HEK293 (cell line): ENCODE measurements at regions not wholly inside any gene's neighbourhood (a gene's known extent, or its start where the extent isn't known, plus 50 kb on each side); places are given as distances from the start of the nearest gene placed in this dataset.
A peak's percentile ranks its signal among the peaks of the same experiment; 100 is the strongest.

Source experiments
- CTCF ChIA-PET: fragments of 350-600 bp; formaldehyde crosslinking; extraction: SDS; loops from one replicate; lab custom pipeline; 2021; ENCODE audit warnings: antibody characterized with exemption; lab: Yijun Ruan, JAX
- POLR2A ChIA-PET: fragments of 300-600 bp; formaldehyde crosslinking; extraction: SDS; loops from one replicate; lab custom pipeline; 2020; ENCODE audit warnings: antibody characterized with exemption, inconsistent platforms; lab: Yijun Ruan, JAX
- H3K27ac ChIP-seq: fragments of 200-500 bp; sonication (Bioruptor generic); 2 replicates; pipeline ENCODE4 v1.5.1; 2014; ENCODE audit warnings: low read depth, low read length, control low read depth, inconsistent platforms; ENCODE audit errors: extremely low read depth
- H3K36me3 ChIP-seq, 2 experiments: fragments of 200-500 bp in 1 of 2; sonication (Bioruptor generic) in 1 of 2; 1 replicate in 1 of 2; 2 replicates in 1 of 2; pipeline ENCODE4 v1.5.1; 2014 to 2017; ENCODE audit warnings: inconsistent platforms in 2 of 2, low read length in 2 of 2; ENCODE audit not compliant: control insufficient read depth in 2 of 2, insufficient read depth in 1 of 2
- H3K4me1 ChIP-seq: fragments of 200-500 bp; sonication (Bioruptor generic); 2 replicates; pipeline ENCODE4 v1.5.1; 2014; ENCODE audit warnings: mild to moderate bottlenecking, low read length, inconsistent platforms; ENCODE audit not compliant: control insufficient read depth, insufficient read depth
- H3K4me3 ChIP-seq: 2 replicates; pipeline ENCODE4 v1.5.1; 2011; ENCODE audit warnings: low read depth, mild to moderate bottlenecking, control low read depth, low read length, moderate library complexity
- H3K9me3 ChIP-seq: fragments of 200-500 bp; sonication (Bioruptor generic); 2 replicates; pipeline ENCODE4 v1.5.1; 2014; ENCODE audit warnings: low read depth, low read length, inconsistent platforms; ENCODE audit not compliant: control insufficient read depth, insufficient read depth
- GFI1B ChIP-seq: fragments of 450-650 bp; formaldehyde crosslinking; IDR thresholded peaks from 2 replicates; pipeline ENCODE4 v1.5.1; 2016; ENCODE audit warnings: missing biosample characterization, missing genetic modification characterization
- MEIS1 ChIP-seq: sonication (generic); formaldehyde crosslinking; IDR thresholded peaks from 2 replicates; pipeline ENCODE4 v1.8.1; 2022; ENCODE audit warnings: missing genetic modification reagents, mild to moderate bottlenecking, borderline replicate concordance
- SETDB1 ChIP-seq: IDR thresholded peaks from one replicate; pipeline ENCODE4 v1.6.1; 2017; ENCODE audit warnings: mild to moderate bottlenecking, low read length, moderate library complexity, mixed read lengths; ENCODE audit not compliant: insufficient read length
- ZBTB26 ChIP-seq: fragments of 450-650 bp; formaldehyde crosslinking; optimal IDR thresholded peaks from 2 replicates; pipeline ENCODE3; 2016; ENCODE audit warnings: missing biosample characterization, mild to moderate bottlenecking, missing genetic modification characterization
- ZFHX2 ChIP-seq: fragments of 450-650 bp; formaldehyde crosslinking; conservative IDR thresholded peaks from 2 replicates; pipeline ENCODE4 v1.5.1; 2016; ENCODE audit warnings: missing biosample characterization, missing genetic modification characterization
- ZFP41 ChIP-seq: fragments of 450-650 bp; formaldehyde crosslinking; IDR thresholded peaks from 2 replicates; pipeline ENCODE4 v1.5.1; 2016; ENCODE audit warnings: missing biosample characterization, missing genetic modification characterization, borderline replicate concordance
- ZFP69B ChIP-seq: fragments of 450-650 bp; formaldehyde crosslinking; IDR thresholded peaks from 2 replicates; pipeline ENCODE4 v1.5.1; 2016; ENCODE audit warnings: missing biosample characterization, missing genetic modification characterization
- ZNF2 ChIP-seq: fragments of 450-650 bp; formaldehyde crosslinking; IDR thresholded peaks from 2 replicates; pipeline ENCODE4 v1.5.1; 2016; ENCODE audit warnings: missing biosample characterization, missing genetic modification characterization
- ZNF202 ChIP-seq: fragments of 450-650 bp; formaldehyde crosslinking; IDR thresholded peaks from 2 replicates; pipeline ENCODE4 v1.5.1; 2016; ENCODE audit warnings: missing biosample characterization, missing genetic modification characterization, borderline replicate concordance
- ZNF223 ChIP-seq: fragments of 450-650 bp; formaldehyde crosslinking; IDR thresholded peaks from 2 replicates; pipeline ENCODE4 v1.5.1; 2016; ENCODE audit warnings: missing biosample characterization, missing genetic modification characterization
- ZNF394 ChIP-seq: fragments of 450-650 bp; formaldehyde crosslinking; IDR thresholded peaks from 2 replicates; pipeline ENCODE4 v1.5.1; 2016; ENCODE audit warnings: missing biosample characterization, missing genetic modification characterization, mild to moderate bottlenecking, moderate library complexity, borderline replicate concordance
- ZNF513 ChIP-seq: fragments of 450-650 bp; IDR thresholded peaks from 2 replicates; pipeline ENCODE4 v1.5.1; 2018; ENCODE audit warnings: missing biosample characterization, missing genetic modification characterization
- ZNF596 ChIP-seq: fragments of 450-650 bp; IDR thresholded peaks from 2 replicates; pipeline ENCODE4 v1.5.0; 2018; ENCODE audit warnings: missing biosample characterization, mild to moderate bottlenecking, missing genetic modification characterization, moderate library complexity
- ZSCAN4 ChIP-seq: fragments of 450-650 bp; formaldehyde crosslinking; IDR thresholded peaks from 2 replicates; pipeline ENCODE4 v1.5.1; 2017; ENCODE audit warnings: missing biosample characterization, missing genetic modification characterization

- H3K27ac ChIP-seq, result no peak overlapping the region
- ChIA-PET POLR2A (no interaction called here), CTCF (no interaction called here)
- no peak overlapping the region for H3K4me3 ChIP-seq
- TF ChIP-seq ZNF223 (tag by site-specific recombination) (no peak), SETDB1 (peak; percentile 13)
- H3K4me1 ChIP-seq, result no peaks in the 10 kb centered on the region
- H3K9me3 ChIP-seq, result no peaks in the 10 kb centered on the region
- no peaks in the 10 kb centered on the region for H3K36me3 ChIP-seq
These were observed 462.0 kb downstream of the GBE1 start for GRCh38 chr3:81299481-81299880.

GRCh38 chr3:81295906-81296577 lies 465.4 kb downstream of the GBE1 start:
- H3K4me1 ChIP-seq, result no peaks in the 10 kb centered on the region

GRCh38 chr3:81293156-81293555 lies 468.3 kb downstream of the GBE1 start:
- Histone ChIP-seq H3K27ac (no peak overlapping the region), H3K36me3 (no peaks in the 10 kb centered on the region), H3K4me1 (no peaks in the 10 kb centered on the region), H3K9me3 (no peaks in the 10 kb centered on the region), H3K4me3 (no peak overlapping the region)
- TF ChIP-seq ZNF394 (tag by site-specific recombination), result no peak
- no peak for TF ChIP-seq ZNF2 (tag by site-specific recombination)
- no peak for TF ChIP-seq ZSCAN4 (tag by site-specific recombination)
- ChIA-PET CTCF (no interaction called here), POLR2A (no interaction called here)

More at GRCh38 chr3:81295906-81296577, 465.4 kb downstream of the GBE1 start:
- Histone ChIP-seq H3K36me3 (no peaks in the 10 kb centered on the region), H3K4me3 (no peak overlapping the region), H3K9me3 (no peaks in the 10 kb centered on the region), H3K27ac (no peak overlapping the region)
- ChIA-PET POLR2A (no interaction called here), CTCF (no interaction called here)
- no peak for TF ChIP-seq ZFHX2
- TF ChIP-seq MEIS1, result no peak
- 0 out of 2 replicates have a peak, but pooled peaks have one; percentile 49 for TF ChIP-seq ZNF596

- ChIA-PET POLR2A (no interaction called here), CTCF (no interaction called here)
These were observed 469.9 kb downstream of the GBE1 start for GRCh38 chr3:81291586-81291985.

More at GRCh38 chr3:81291586-81291985, 469.9 kb downstream of the GBE1 start:
- no peak overlapping the region for H3K4me3 ChIP-seq
- no peaks in the 10 kb centered on the region for H3K4me1 ChIP-seq
- no peak for TF ChIP-seq ZFP41
- TF ChIP-seq GFI1B (tag by site-specific recombination), result no peak
- no peak for TF ChIP-seq ZBTB26 (tag by site-specific recombination)
- TF ChIP-seq ZFP69B (tag by site-specific recombination), result no peak
- no peak for TF ChIP-seq ZNF513 (tag by site-specific recombination)
- no peak for TF ChIP-seq ZNF202 (tag by site-specific recombination)
- H3K36me3 ChIP-seq, result no peaks in the 10 kb centered on the region
- H3K27ac ChIP-seq, result no peak overlapping the region
- no peaks in the 10 kb centered on the region for H3K9me3 ChIP-seq
